ENCODE measurements at regions not wholly inside any gene's neighbourhood (a gene's known extent, or its start where the extent isn't known, plus 50 kb on each side); places are given as distances from the start of the nearest gene placed in this dataset.

GRCh38 chr12:59980476-59980875 is 384.6 kb downstream of the SLC16A7 start:
- Mint-ChIP-seq H3K4me1 (no peaks in the 10 kb centered on the region; the same call in 1 of the 2 replicates), H3K27ac (no peak overlapping the region), H3K4me3 (no peak overlapping the region), H3K27me3 (ENCODE audit: low read depth) (no peaks in the 10 kb centered on the region), H3K36me3 (no peaks in the 10 kb centered on the region), H3K9me3 (peaks cover 4% of the 10 kb centered on the region; the same call in 1 of the 2 replicates)
- POLR2A ChIA-PET: no interaction called here
- TF ChIP-seq ESRRA (CRISPR knock-in tag; IDR thresholded peaks at IDR 0.05; ENCODE audit: borderline replicate concordance) (no peak), MXD4 (CRISPR knock-in tag; IDR thresholded peaks at IDR 0.05; ENCODE audit: borderline replicate concordance) (no peak), CDX4 (CRISPR knock-in tag; IDR thresholded peaks at IDR 0.05; ENCODE audit: borderline replicate concordance) (no peak), PRDM15 (CRISPR knock-in tag; IDR thresholded peaks at IDR 0.05) (no peak), ZNF317 (CRISPR knock-in tag; IDR thresholded peaks at IDR 0.05; ENCODE audit: borderline replicate concordance, low read depth) (no peak), ZNF263 (CRISPR knock-in tag; IDR thresholded peaks at IDR 0.05; ENCODE audit: low read depth) (no peak), ARID4B (CRISPR knock-in tag; IDR thresholded peaks at IDR 0.05; ENCODE audit: borderline replicate concordance) (no peak), CREM (CRISPR knock-in tag; IDR thresholded peaks at IDR 0.05) (no peak), ZNF416 (CRISPR knock-in tag; IDR thresholded peaks at IDR 0.05) (no peak), HMGXB4 (CRISPR knock-in tag; IDR thresholded peaks at IDR 0.05) (no peak), NFE2L1 (CRISPR knock-in tag; IDR thresholded peaks at IDR 0.05) (no peak), JUN (CRISPR knock-in tag; IDR thresholded peaks at IDR 0.05) (no peak), E2F4 (CRISPR knock-in tag; IDR thresholded peaks at IDR 0.05; ENCODE audit: borderline replicate concordance, low read depth) (no peak), EMX1 (CRISPR knock-in tag; IDR thresholded peaks at IDR 0.05) (no peak)
- ATAC-seq (no peak), DNase-seq (ENCODE audit: low spot score) (no peak)
- CTCF ChIA-PET: no interaction called here
